ENCODE measurements at regions not wholly inside any gene's neighbourhood (a gene's known extent, or its start where the extent isn't known, plus 50 kb on each side); places are given as distances from the start of the nearest gene placed in this dataset.

DNA sequence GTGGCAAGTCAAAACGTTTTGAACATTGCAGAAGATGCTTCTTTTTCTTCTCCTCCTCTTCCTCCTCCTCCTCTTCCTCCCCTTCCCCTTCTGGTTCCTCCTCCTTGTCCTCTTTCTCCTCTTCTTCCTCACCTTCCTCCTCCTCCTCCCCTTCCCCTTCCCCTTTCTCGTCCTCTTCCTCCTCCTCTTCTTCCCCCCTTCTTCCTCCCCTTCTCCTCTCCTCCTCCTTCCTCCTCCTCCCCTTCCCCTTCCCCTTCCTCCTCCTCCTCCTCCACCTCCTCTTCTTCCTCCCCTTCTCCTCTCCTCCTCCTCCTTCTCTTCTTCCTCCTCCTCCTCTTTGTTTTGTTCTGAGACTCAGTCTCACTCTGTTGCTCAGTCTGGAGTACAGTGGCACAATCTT, 167.0 kb upstream of the SV2C start:
- H3K36me3 ChIP-seq, result no peaks in the 10 kb centered on the region
- H3K9me3 ChIP-seq (replicated peaks), result no peaks in the 10 kb centered on the region
- no peak overlapping the region for H3K4me3 ChIP-seq
- peaks cover 7% of the 10 kb centered on the region for H3K27me3 ChIP-seq (ENCODE audit: low read depth)
- no peaks in the 10 kb centered on the region for H3K4me1 ChIP-seq
- intact Hi-C loops (cut with micrococcal nuclease), result no loop called here
- TF ChIP-seq, protein P1, sequence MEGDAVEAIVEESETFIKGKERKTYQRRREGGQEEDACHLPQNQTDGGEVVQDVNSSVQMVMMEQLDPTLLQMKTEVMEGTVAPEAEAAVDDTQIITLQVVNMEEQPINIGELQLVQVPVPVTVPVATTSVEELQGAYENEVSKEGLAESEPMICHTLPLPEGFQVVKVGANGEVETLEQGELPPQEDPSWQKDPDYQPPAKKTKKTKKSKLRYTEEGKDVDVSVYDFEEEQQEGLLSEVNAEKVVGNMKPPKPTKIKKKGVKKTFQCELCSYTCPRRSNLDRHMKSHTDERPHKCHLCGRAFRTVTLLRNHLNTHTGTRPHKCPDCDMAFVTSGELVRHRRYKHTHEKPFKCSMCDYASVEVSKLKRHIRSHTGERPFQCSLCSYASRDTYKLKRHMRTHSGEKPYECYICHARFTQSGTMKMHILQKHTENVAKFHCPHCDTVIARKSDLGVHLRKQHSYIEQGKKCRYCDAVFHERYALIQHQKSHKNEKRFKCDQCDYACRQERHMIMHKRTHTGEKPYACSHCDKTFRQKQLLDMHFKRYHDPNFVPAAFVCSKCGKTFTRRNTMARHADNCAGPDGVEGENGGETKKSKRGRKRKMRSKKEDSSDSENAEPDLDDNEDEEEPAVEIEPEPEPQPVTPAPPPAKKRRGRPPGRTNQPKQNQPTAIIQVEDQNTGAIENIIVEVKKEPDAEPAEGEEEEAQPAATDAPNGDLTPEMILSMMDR (IDR thresholded peaks at IDR 0.05; ENCODE audit: borderline replicate concordance), result no peak
- H3K27ac ChIP-seq (replicated peaks), result no peak overlapping the region
- DNase-seq, result no peak

DNA sequence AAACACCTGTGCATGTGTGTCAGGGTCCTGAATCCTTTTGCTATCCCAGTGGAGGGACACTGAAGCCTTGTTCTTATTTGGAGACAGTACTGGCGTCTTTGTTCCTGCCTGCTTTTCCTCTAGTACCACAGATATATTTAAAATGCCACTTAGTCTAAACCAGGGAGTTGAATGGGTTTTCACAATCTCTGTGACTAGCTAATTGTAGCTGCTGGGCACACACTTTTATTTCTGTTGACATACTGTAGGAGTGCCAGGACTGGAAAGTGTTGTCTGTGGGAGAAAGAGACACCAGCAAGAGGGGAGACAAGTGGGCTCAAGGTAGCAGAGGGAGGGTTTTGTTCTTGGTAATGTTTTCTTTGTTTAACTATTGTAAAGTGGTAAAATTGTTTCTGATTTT, 174.0 kb upstream of the SV2C start:
- Histone ChIP-seq H3K27ac (replicated peaks) (no peak overlapping the region), H3K36me3 (no peaks in the 10 kb centered on the region), H3K4me1 (no peaks in the 10 kb centered on the region), H3K4me3 (no peak overlapping the region), H3K27me3 (ENCODE audit: low read depth) (no peaks in the 10 kb centered on the region), H3K9me3 (replicated peaks) (no peaks in the 10 kb centered on the region)
- TF ChIP-seq, protein P1 (IDR thresholded peaks at IDR 0.05; ENCODE audit: borderline replicate concordance), result no peak
- intact Hi-C loops (cut with micrococcal nuclease), result no loop called here
- DNase-seq, result no peak

DNA sequence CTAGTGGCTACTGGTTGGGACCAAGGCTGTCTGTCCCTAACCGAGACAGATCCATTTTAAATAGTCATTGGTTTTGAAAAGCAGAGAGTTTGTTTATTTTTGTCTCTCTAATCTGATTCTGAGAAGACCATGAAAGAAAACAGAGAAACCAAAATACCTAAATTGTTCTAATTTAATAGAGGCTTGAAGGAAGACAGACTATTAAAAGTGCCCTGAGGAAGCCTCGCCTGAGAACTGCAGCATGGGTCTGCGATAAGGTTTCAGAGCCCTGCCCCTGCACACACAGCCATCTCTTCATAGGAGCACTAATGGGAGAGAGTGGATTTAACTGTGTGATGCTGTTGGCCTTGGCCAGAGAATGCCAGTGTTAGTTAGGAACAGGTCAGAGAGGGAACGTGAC, 175.5 kb upstream of the SV2C start:
- intact Hi-C loops (cut with micrococcal nuclease), result no loop called here
- H3K9me3 ChIP-seq (replicated peaks), result no peaks in the 10 kb centered on the region
- H3K36me3 ChIP-seq, result no peaks in the 10 kb centered on the region

DNA sequence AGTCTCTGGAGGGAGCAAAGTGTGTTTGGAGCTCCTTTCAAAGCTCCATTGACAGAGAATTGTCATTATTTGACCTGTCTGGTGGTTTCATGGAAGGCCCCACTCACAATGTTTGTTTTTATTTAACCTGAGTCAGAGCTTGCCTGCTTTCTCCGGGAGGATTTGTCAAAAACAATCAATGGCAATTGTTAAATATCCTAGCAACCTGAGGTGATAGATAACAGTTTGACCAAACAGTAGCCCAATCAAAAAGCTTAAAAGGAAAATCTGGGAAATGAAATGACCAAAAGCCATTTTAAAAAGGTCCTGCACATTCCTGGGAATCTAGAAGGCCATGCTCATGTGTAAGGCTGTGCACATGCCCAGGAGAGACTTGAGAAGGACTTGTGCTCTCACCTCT, 177.2 kb upstream of the POC5 start:
- H3K9me3 ChIP-seq (replicated peaks), result peaks cover 7% of the 10 kb centered on the region
- H3K27ac ChIP-seq (replicated peaks), result no peak overlapping the region
- H3K4me3 ChIP-seq, result no peak overlapping the region
- intact Hi-C loops (cut with micrococcal nuclease), result no loop called here
- no peaks in the 10 kb centered on the region for H3K27me3 ChIP-seq (ENCODE audit: low read depth)
- TF ChIP-seq, protein P1 (IDR thresholded peaks at IDR 0.05; ENCODE audit: borderline replicate concordance), result no peak
- H3K4me1 ChIP-seq, result no peaks in the 10 kb centered on the region
- H3K36me3 ChIP-seq, result no peaks in the 10 kb centered on the region
- no peak for DNase-seq

More for the DNA sequence above, 175.5 kb upstream of the SV2C start:
- no peak overlapping the region for H3K27ac ChIP-seq (replicated peaks)
- TF ChIP-seq, protein P1 (IDR thresholded peaks at IDR 0.05; ENCODE audit: borderline replicate concordance), result no peak
- no peaks in the 10 kb centered on the region for H3K27me3 ChIP-seq (ENCODE audit: low read depth)
- no peaks in the 10 kb centered on the region for H3K4me1 ChIP-seq
- no peak for DNase-seq
- H3K4me3 ChIP-seq, result no peak overlapping the region

DNA sequence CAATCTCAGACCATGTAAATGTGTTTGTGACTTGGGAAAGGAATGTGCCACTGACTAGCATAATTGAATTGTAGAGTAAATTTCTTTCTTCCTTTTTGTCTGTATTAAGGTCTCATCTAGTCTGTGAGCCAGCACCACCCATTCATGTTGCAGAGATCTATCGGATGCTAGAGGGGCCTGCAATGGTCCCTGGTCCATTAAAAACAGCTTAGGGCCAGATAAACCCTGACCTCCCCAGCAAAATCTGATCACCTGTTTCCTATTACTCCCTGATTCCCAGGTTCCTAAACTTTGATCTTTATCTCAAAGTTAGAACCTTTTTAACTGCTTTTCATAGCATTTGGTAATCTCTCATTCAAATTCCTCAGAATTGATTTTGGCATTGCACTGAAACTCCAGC, 174.5 kb upstream of the POC5 start:
- H3K4me3 ChIP-seq, result no peak overlapping the region
- no peaks in the 10 kb centered on the region for H3K36me3 ChIP-seq
- no peak overlapping the region for H3K27ac ChIP-seq (replicated peaks)
- intact Hi-C loops (cut with micrococcal nuclease), result no loop called here
- H3K9me3 ChIP-seq (replicated peaks), result peaks cover 10% of the 10 kb centered on the region
- TF ChIP-seq, protein P1 (IDR thresholded peaks at IDR 0.05; ENCODE audit: borderline replicate concordance), result no peak
- H3K4me1 ChIP-seq, result no peaks in the 10 kb centered on the region
- DNase-seq, result no peak
- H3K27me3 ChIP-seq (ENCODE audit: low read depth), result no peaks in the 10 kb centered on the region

DNA sequence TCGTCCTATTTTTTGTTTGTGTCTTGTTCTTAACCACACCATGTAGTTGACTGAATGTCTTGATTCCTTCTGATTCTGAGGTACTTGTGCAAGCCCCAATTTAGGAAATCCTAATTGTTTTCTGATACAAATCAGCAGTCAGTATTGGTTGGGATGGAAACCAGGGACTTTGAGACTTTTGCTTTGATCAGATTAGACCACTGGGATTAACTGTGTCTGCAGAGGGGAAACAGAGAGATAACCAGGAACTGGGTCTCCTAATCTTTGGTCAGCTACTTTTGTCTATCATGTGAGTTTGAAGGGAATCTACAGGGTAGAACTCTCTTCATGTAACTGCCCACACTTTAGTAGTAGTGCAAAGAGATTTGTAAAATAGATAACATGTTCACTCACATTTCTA, 173.8 kb upstream of the POC5 start:
- H3K36me3 ChIP-seq, result no peaks in the 10 kb centered on the region
- H3K27ac ChIP-seq (replicated peaks), result no peak overlapping the region
- no peak for DNase-seq
- H3K4me3 ChIP-seq, result no peak overlapping the region
- TF ChIP-seq, protein P1 (IDR thresholded peaks at IDR 0.05; ENCODE audit: borderline replicate concordance), result no peak
- peaks cover 10% of the 10 kb centered on the region for H3K9me3 ChIP-seq (replicated peaks)
- intact Hi-C loops (cut with micrococcal nuclease), result no loop called here
- H3K27me3 ChIP-seq (ENCODE audit: low read depth), result no peaks in the 10 kb centered on the region
- no peaks in the 10 kb centered on the region for H3K4me1 ChIP-seq

Data from left ventricle myocardium inferior (tissue), 1 donor.